Hepatic stellate cell (primary cell): ENCODE measurements at regions not wholly inside any gene's neighbourhood (a gene's known extent, or its start where the extent isn't known, plus 50 kb on each side); places are given as distances from the start of the nearest gene placed in this dataset.

Experiments used
- DNase-seq: peaks from one replicate; pipeline ENCODE4 v3.0.0; 2011; ENCODE audit warnings: low spot score

GRCh38 chr3:73697020-73697419, 72.3 kb upstream of the PDZRN3 start:
- no peak for DNase-seq

GRCh38 chr3:73695841-73696240, 71.1 kb upstream of the PDZRN3 start:
- no peak for DNase-seq

- DNase-seq, result no peak
These were observed 70.4 kb upstream of the PDZRN3 start for GRCh38 chr3:73694983-73695757.

- DNase-seq, result no peak
These were observed 62.6 kb upstream of the PDZRN3 start for GRCh38 chr3:73687106-73688004.

GRCh38 chr3:73685061-73685460, 60.3 kb upstream of the PDZRN3 start:
- no peak for DNase-seq

- DNase-seq, result no peak
These were observed 59.0 kb upstream of the PDZRN3 start for GRCh38 chr3:73683706-73684105.

- DNase-seq, result peak; percentile 12
These were observed 56.9 kb upstream of the PDZRN3 start for GRCh38 chr3:73681610-73682009.

GRCh38 chr3:73681198-73681597, 56.5 kb upstream of the PDZRN3 start:
- DNase-seq, result no peak

- no peak for DNase-seq
These were observed 55.8 kb upstream of the PDZRN3 start for GRCh38 chr3:73680391-73681095.

GRCh38 chr3:73677336-73678024, 52.7 kb upstream of the PDZRN3 start:
- no peak for DNase-seq
